Dermis blood vessel endothelial cell (primary cell): ENCODE measurements at regions not wholly inside any gene's neighbourhood (a gene's known extent, or its start where the extent isn't known, plus 50 kb on each side); places are given as distances from the start of the nearest gene placed in this dataset.
"Not testable (repeated sequence)": the region's sequence is repeated elsewhere in the genome, so short reads cannot be mapped to it uniquely, and the experiment has no call there.

ENCODE experiments used
- DNase-seq: peaks from one replicate; pipeline ENCODE4 v3.0.0; 2010

- DNase-seq: no peak
Measured at GRCh38 chr5:32842813-32843530, 131.9 kb downstream of the NPR3 start.

GRCh38 chr5:32843531-32843895, 132.4 kb downstream of the NPR3 start:
- DNase-seq: no peak

GRCh38 chr5:32845171-32845570, 134.1 kb downstream of the NPR3 start:
- no peak for DNase-seq

- no peak for DNase-seq
Measured at GRCh38 chr5:32848120-32848519, 137.0 kb downstream of the NPR3 start.

DNA sequence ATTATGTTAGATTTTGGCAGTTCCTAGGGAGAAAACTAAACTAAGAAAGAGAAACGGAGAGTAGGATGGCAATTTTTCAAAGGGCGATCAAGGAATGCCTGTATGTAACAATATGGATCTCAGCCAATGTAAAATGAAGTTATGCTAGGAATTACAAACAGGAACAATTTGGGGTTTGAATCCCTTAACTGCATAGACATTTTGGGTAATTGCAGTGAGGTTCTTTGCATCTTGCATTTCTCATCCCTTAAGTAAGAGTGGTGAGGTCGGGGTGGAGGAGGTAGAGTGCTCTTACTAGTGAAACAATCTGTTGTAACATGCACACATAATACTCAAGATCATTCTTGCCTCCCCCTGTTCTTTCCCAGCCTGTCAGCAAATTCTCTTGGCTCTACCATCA, 137.6 kb downstream of the NPR3 start:
- no peak for DNase-seq

- DNase-seq: no peak
Measured at GRCh38 chr5:32850817-32851496, 139.8 kb downstream of the NPR3 start.

- no peak for DNase-seq
Measured at GRCh38 chr5:32851559-32852173, 140.5 kb downstream of the NPR3 start.

GRCh38 chr5:32852535-32852934, 141.4 kb downstream of the NPR3 start:
- no peak for DNase-seq

DNA sequence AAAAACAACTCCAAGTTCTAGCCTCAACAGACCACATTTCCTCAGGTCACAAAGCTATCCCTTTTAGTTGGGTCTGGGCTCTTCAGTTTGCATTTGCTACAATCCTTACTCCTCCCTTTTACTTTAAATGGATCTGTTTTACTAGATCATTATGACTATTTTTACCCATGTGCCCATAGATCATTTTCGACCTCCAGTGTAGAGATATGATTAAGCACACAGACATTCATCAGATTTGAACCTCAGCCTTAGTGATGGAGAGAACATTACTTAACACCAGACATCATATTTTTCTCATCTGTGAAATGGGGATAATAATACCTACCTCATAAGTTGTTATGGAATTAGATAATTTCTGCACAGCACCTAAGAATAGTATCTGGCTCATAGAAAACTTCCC, 141.9 kb downstream of the NPR3 start:
- DNase-seq: no peak

DNA sequence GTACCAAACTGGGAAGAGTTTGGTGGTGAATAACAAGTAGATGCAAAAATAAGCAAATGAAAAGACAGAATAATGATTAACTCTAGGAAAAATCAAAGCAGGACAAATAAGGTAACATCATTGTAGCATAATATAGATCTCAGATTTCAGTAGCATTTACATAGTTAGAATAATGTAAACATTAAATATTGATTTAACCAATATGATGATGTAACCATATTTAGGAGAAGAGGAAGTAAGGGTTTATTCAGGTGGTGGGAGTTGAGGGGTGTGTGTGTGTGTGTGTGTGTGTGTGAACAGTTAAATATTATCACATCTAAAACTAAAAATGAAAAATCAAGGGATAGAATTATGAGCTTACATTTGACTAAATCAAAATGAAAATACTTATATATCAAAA, 143.4 kb downstream of the NPR3 start:
- no peak for DNase-seq

DNA sequence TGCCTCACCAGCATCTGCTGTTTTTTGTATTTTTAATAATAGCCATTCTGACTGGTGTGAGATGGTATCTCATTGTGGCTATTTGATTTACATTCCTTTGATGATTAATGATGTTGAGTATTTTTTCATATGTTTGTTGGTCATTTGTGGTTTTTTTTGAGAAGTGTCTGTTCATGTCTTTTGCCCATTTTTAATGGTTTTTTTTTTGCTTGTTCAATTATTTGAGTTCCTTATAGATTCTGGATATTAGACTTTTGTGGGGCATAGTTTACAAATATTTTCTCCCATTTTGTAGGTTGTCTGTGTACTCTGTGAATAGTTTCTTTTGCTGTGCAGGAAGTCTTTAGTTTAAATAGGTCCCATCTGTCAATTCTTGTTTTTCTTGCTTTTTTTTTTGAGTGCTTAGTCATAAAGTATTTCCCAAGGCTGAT, 148.1 kb downstream of the NPR3 start:
- DNase-seq: no peak

DNA sequence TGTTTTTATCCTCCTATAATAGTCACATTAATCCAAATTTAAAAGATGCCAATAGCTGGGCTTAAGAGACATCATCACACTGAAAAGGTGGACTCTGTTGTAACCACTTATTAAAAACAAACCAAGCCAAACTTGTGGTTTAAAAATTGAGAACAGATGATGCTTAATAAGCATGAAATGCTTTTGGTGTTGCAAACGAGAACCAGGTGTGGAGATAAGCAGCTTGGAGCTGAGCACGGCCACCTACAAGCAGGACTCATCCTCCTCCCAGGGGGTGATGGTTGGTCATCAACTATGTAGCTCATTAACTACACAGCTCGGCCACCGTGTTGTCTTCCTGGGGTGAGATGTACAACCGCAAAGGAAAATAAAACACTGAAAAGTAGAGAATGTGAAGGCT, 154.4 kb downstream of the NPR3 start:
- no peak for DNase-seq

- no peak for DNase-seq
Measured at GRCh38 chr5:32866138-32866537, 155.0 kb downstream of the NPR3 start.

- DNase-seq: no peak
Measured at GRCh38 chr5:32869216-32869615, 158.1 kb downstream of the NPR3 start.

DNA sequence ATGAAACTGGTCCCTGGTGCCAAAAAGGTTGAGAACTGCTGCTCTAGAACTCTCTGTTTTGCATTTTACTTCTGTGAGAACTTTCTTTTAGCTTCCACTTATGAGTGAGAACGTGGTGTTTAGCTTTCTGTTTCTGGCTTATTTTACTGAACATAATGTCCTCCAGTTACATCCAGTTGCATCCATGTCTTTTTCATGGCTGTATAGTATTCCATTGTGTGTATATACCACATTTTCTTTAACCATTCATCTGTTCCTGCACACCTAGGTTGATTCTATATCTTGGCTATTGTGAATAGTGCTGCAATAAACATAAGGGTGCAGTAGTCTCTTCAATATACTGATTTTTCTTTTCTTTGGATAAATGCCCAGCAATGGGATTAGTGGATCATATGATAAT, 165.7 kb downstream of the NPR3 start:
- DNase-seq: no peak

DNA sequence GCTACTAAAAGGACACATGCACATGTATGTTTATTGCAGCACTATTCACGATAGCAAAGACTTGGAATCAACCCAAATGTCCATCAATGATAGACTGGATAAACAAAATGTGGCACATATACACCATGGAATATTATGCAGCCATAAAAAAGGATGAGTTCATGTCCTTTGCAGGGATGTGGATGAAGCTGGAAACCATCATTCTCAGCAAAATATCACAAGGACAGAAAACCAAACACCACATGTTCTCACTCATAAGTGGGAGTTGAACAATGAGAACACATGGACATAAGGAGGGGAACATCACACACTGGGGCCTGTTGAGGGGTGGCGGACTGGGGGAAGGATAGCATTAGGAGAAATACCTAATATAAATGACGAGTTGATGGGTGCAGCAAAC, 168.2 kb downstream of the NPR3 start:
- not testable (repeated sequence) for DNase-seq

DNA sequence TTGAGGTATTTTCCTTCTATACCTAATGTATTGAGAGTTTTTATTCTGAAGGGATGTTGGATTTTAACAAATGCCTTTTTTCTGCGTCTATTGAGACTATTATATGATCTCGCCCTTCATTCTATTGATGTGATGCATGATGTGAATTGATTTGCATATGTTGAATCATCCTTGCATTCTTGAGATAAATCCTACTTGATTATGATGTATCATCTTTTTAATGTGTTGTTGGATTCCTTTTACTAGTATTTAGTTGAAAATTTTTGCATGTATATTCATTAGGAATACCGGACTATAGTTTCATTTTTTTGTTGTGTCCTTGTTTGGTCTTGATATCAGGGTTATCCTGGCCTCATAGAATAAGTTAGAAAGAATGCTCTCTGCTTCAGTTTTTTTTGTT, 169.7 kb downstream of the NPR3 start:
- no peak for DNase-seq

GRCh38 chr5:32887390-32887789, 176.3 kb downstream of the NPR3 start:
- no peak for DNase-seq

DNA sequence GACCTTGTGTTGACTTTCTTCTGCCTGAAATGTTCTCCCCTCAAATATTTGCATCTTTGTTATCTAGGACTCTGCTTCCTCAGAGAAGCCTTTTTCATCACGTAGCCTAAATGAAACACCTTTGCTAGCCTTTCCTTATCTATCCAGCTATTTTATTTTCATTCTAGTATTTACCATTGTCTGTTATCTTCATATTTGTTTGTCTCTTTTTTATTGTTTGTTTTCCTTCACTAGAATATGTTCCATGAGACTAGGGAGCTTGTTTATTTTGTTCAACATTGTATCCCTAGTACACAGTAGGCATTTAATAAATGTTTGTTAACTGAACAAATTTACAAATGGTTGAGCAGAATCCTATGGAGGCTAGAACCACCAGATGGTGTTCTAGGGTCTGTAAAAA, 178.0 kb downstream of the NPR3 start:
- no peak for DNase-seq

DNA sequence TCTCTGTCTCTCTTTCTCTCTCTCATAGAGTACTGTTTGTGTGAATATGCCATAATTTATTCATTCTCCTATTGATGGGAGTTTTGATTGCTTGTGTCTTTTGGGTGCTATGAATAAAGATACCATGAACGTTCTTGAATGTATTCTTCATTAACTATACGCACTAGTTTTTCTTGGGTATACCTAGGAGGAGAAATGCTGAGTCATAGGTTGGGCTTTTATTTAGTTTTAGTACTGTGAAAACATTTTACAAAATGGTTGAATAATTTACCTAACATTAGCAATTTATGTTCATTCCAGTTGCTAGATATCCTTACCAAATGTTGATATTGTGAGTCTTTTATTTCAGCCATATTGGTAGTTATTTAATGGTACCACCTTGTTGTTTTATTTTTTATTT, 192.5 kb downstream of the NPR3 start:
- DNase-seq: no peak

- DNase-seq: no peak
Measured at GRCh38 chr5:32908641-32909040, 197.5 kb downstream of the NPR3 start.

DNA sequence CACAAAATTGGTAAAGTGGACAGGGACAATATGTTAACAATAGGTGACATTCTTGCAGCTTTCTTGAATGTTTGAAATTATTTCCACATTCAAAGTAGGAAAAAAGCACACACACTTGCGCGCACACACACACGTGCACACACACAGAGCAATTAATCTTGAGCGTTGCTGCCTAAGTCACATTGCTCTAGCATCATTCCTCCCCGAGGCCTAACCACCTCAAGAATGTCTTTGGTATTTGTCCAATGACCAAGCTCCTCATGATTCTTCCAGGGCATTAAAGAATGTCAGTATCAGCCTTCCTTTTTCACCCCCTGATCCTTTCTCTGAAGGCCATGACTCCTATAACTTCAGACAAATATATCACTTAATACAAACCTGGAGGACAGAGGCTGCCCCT, 198.1 kb downstream of the NPR3 start:
- no peak for DNase-seq

DNA sequence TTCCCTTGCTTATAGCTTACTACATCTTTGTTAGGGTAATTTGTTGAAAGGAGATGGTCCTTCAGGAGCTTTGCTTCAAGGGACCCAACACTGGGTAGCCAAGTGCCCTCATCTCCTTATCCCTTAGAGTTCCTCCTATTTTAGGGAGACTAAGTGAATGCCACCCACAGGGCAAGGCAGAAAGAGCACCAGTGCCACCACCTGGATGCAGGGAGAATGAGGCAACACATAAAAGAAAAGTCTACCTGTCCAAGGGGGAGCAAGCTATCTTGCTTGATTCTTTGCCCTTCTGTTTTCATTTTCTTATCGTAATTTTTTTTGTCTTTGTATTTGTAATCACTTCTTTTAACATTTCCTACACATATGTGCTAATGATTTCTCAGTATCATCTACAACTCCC, 205.5 kb downstream of the NPR3 start:
- DNase-seq: no peak

GRCh38 chr5:32928761-32929160, 217.6 kb downstream of the NPR3 start:
- DNase-seq: no peak
